Vagina (tissue), 2 donors: ENCODE measurements at regions not wholly inside any gene's neighbourhood (a gene's known extent, or its start where the extent isn't known, plus 50 kb on each side); places are given as distances from the start of the nearest gene placed in this dataset.

Experiments used
- DNase-seq, 2 donors: peaks; one replicate each; pipeline ENCODE4 v3.0.0-alpha.2; 2017; ENCODE audit errors: extremely low spot score in 2 of 2
- H3K27ac ChIP-seq: fragments of 200-600 bp; sonication (generic); one replicate; pipeline ENCODE4 v1.5.1; 2019
- H3K27me3 ChIP-seq: fragments of 200-600 bp; sonication (generic); one replicate; pipeline ENCODE4 v1.5.1; 2019
- H3K36me3 ChIP-seq, 2 donors: fragments of 200-600 bp; sonication (generic); one replicate each; pipeline ENCODE4 v1.5.1; 2017 to 2019
- H3K4me1 ChIP-seq: fragments of 200-600 bp; sonication (generic); one replicate; pipeline ENCODE4 v1.5.1; 2019
- H3K4me3 ChIP-seq, 2 donors: fragments of 200-600 bp; sonication (generic); 1 replicate in 1 of 2; 2 replicates in 1 of 2; pipeline ENCODE4 v1.5.1; 2016 to 2019
- H3K9me3 ChIP-seq: fragments of 200-600 bp; sonication (generic); one replicate; pipeline ENCODE4 v1.5.1; 2019
- CTCF ChIP-seq, 3 experiments: fragments of 450-650 bp in 2 of 3; fragments of 200-600 bp in 1 of 3; sonication (generic) in 1 of 3; IDR thresholded peaks; one replicate each; pipeline ENCODE4 v1.5.1; 2017 to 2019; ENCODE audit warnings: antibody characterized with exemption in 3 of 3, mild to moderate bottlenecking in 2 of 3, moderate library complexity in 2 of 3
- POLR2A ChIP-seq, 2 donors: fragments of 450-650 bp; IDR thresholded peaks; one replicate each; pipeline ENCODE4 v1.6.1; 2017; ENCODE audit warnings: antibody characterized with exemption in 2 of 2, mild to moderate bottlenecking in 2 of 2, moderate library complexity in 2 of 2
- POLR2AphosphoS5 ChIP-seq, 2 donors: sonication (generic); formaldehyde crosslinking; IDR thresholded peaks; one replicate each; pipeline ENCODE4 v1.9.0; 2017; ENCODE audit warnings: antibody characterized with exemption in 2 of 2, mild to moderate bottlenecking in 2 of 2, low read depth in 1 of 2; ENCODE audit not compliant: insufficient read depth in 1 of 2
- intact Hi-C: fragments of 100-400 bp; cut with DNase I; formaldehyde crosslinking; loops from one replicate; pipeline ENCODE4 v1.15.1; 2023

- Histone ChIP-seq H3K4me3 (no peak overlapping the region), H3K9me3 (no peaks in the 10 kb centered on the region), H3K36me3 (no peaks in the 10 kb centered on the region), H3K27me3 (no peaks in the 10 kb centered on the region), H3K4me1 (no peaks in the 10 kb centered on the region), H3K27ac (no peak overlapping the region)
- no peak for DNase-seq
- TF ChIP-seq POLR2A (IDR thresholded peaks at IDR 0.05), result no peak
- no peak for TF ChIP-seq CTCF (IDR thresholded peaks at IDR 0.05)
- no peak for TF ChIP-seq POLR2AphosphoS5 (IDR thresholded peaks at IDR 0.05; ENCODE audit: insufficient read depth in 1 of 2, low read depth in 1 of 2)
- intact Hi-C loops, result no loop called here
Measured at GRCh38 chrX:147559191-147559590, 352.5 kb upstream of the FMR1 start.

- Histone ChIP-seq H3K4me3 (no peak overlapping the region), H3K27me3 (no peaks in the 10 kb centered on the region), H3K9me3 (no peaks in the 10 kb centered on the region), H3K4me1 (no peaks in the 10 kb centered on the region), H3K27ac (no peak overlapping the region), H3K36me3 (no peaks in the 10 kb centered on the region)
- DNase-seq, result no peak
- intact Hi-C loops, result no loop called here
- TF ChIP-seq POLR2AphosphoS5 (IDR thresholded peaks at IDR 0.05; ENCODE audit: insufficient read depth in 1 of 2, low read depth in 1 of 2) (no peak), POLR2A (IDR thresholded peaks at IDR 0.05) (no peak), CTCF (IDR thresholded peaks at IDR 0.05) (no peak)
Measured at GRCh38 chrX:147565237-147565636, 346.5 kb upstream of the FMR1 start.

GRCh38 chrX:147570483-147570882 lies 341.2 kb upstream of the FMR1 start:
- intact Hi-C loops, result no loop called here
- H3K9me3 ChIP-seq, result no peaks in the 10 kb centered on the region
- H3K27ac ChIP-seq, result no peak overlapping the region
- no peaks in the 10 kb centered on the region for H3K36me3 ChIP-seq
- H3K4me3 ChIP-seq, result no peak overlapping the region
- H3K4me1 ChIP-seq, result no peaks in the 10 kb centered on the region
- no peak for TF ChIP-seq CTCF (IDR thresholded peaks at IDR 0.05)
- DNase-seq, result no peak
- H3K27me3 ChIP-seq, result no peaks in the 10 kb centered on the region

GRCh38 chrX:147573266-147573665 lies 338.5 kb upstream of the FMR1 start:
- Histone ChIP-seq H3K36me3 (no peaks in the 10 kb centered on the region), H3K27me3 (no peaks in the 10 kb centered on the region), H3K9me3 (no peaks in the 10 kb centered on the region), H3K4me3 (no peak overlapping the region), H3K27ac (no peak overlapping the region), H3K4me1 (no peaks in the 10 kb centered on the region)
- intact Hi-C loops, result no loop called here
- no peak for DNase-seq
- TF ChIP-seq CTCF (IDR thresholded peaks at IDR 0.05), result no peak

- H3K36me3 ChIP-seq, result no peaks in the 10 kb centered on the region
- H3K4me1 ChIP-seq, result no peaks in the 10 kb centered on the region
- H3K27ac ChIP-seq, result no peak overlapping the region
- no peak overlapping the region for H3K4me3 ChIP-seq
- intact Hi-C loops, result no loop called here
- no peaks in the 10 kb centered on the region for H3K9me3 ChIP-seq
- H3K27me3 ChIP-seq, result no peaks in the 10 kb centered on the region
- DNase-seq, result no peak
- TF ChIP-seq POLR2A (IDR thresholded peaks at IDR 0.05) (no peak), CTCF (IDR thresholded peaks at IDR 0.05) (no peak), POLR2AphosphoS5 (IDR thresholded peaks at IDR 0.05; ENCODE audit: insufficient read depth in 1 of 2, low read depth in 1 of 2) (no peak)
Measured at GRCh38 chrX:147602176-147602696, 309.5 kb upstream of the FMR1 start.
